Gastrocnemius medialis (tissue), 4 donors: ENCODE measurements at regions not wholly inside any gene's neighbourhood (a gene's known extent, or its start where the extent isn't known, plus 50 kb on each side); places are given as distances from the start of the nearest gene placed in this dataset.

Experiments used
- ATAC-seq, 2 donors: fragments of 150-250 bp; one replicate each; pipeline ENCODE4 v1.9.1; 2016
- DNase-seq, 2 donors: peaks; one replicate each; pipeline ENCODE4 v3.0.0-alpha.2; 2019
- H3K27ac ChIP-seq, 4 donors: fragments of 200-600 bp; sonication (generic); 1 replicate in 1 of 4; 2 replicates in 3 of 4; pipeline ENCODE4 v1.5.1; 2016 to 2018; ENCODE audit warnings: mild to moderate bottlenecking in 2 of 4, moderate library complexity in 1 of 4
- H3K27me3 ChIP-seq, 3 donors: fragments of 200-600 bp; sonication (generic) in 2 of 3; 1 replicate in 1 of 3; 2 replicates in 2 of 3; pipeline versions ENCODE4 v1.5.1 to v1.6.0; 2016 to 2019; ENCODE audit warnings: mild to moderate bottlenecking in 1 of 3, moderate library complexity in 1 of 3
- H3K36me3 ChIP-seq, 2 donors: fragments of 200-600 bp; sonication (generic) in 1 of 2; one replicate each; pipeline ENCODE4 v1.5.1; 2017 to 2018
- H3K4me1 ChIP-seq, 2 donors: fragments of 200-600 bp; sonication (generic) in 1 of 2; one replicate each; pipeline ENCODE4 v1.5.1; 2016 to 2017; ENCODE audit warnings: mild to moderate bottlenecking in 2 of 2
- H3K4me3 ChIP-seq, 4 donors: fragments of 200-600 bp; sonication (generic) in 3 of 4; 1 replicate in 1 of 4; 2 replicates in 3 of 4; pipeline ENCODE4 v1.5.1; 2016 to 2019; ENCODE audit warnings: mild to moderate bottlenecking in 2 of 4
- H3K9me3 ChIP-seq, 3 donors: fragments of 200-600 bp; sonication (generic) in 2 of 3; 1 replicate in 1 of 3; 2 replicates in 2 of 3; pipeline ENCODE4 v1.5.1; 2016 to 2019
- POLR2A ChIP-seq, 2 donors: fragments of 450-650 bp; IDR thresholded peaks; one replicate each; pipeline ENCODE4 v1.6.1; 2017; ENCODE audit warnings: antibody characterized with exemption in 2 of 2, mild to moderate bottlenecking in 2 of 2, moderate library complexity in 2 of 2
- in situ Hi-C, 4 donors: fragments of 200-750 bp; cut with MboI; loops; one replicate each; pipeline versions ENCODE4 v1.15.0 to v1.8.0; 2017; ENCODE audit warnings: low sequenced_read_pairs in 4 of 4
- intact Hi-C: fragments of 100-400 bp; cut with DNase I; formaldehyde crosslinking; loops from one replicate; pipeline ENCODE4 v1.15.1; 2023; ENCODE audit warnings: low total_unique reads
- TF ChIP-seq, protein P1 (sequence below), 5 experiments: fragments of 450-650 bp in 3 of 5; fragments of 200-600 bp in 2 of 5; sonication (generic) in 2 of 5; IDR thresholded peaks in 4 of 5; conservative IDR thresholded peaks in 1 of 5; 1 replicate in 4 of 5; 2 replicates in 1 of 5; pipeline ENCODE4 v1.5.1; 2016 to 2019; ENCODE audit warnings: antibody characterized with exemption in 5 of 5, mild to moderate bottlenecking in 3 of 5, moderate library complexity in 3 of 5

DNA sequence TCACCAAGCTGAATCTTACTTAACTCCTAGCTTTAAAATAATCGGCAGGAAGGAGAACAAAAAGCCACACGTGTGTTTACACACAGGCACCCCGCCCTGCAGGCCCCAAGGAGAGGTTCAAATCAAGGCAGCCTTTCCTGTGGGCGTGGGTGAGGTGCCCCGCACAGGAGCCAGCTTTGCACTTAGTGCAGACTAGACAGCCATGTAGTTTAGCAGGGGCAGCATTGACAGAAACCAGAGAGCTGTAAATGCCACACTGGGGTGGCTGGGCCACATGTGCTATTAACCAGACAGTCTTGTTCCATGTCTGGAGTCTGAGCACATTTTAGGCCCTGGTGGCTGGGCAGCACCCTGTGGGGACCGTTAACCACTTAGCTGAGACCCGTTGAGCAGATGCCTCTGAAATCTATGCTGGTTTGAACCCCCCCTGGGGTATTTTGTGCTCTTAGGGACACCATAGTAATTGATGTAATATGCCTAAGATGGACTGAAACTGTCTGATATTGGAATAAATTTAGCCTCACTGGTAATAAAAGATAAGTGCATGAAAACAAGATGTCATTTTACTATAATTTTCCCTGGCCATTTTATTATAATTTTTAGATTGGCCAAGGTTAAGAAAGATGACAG is 106.4 kb upstream of the KCNG1 start:
- no peaks in the 10 kb centered on the region for H3K27me3 ChIP-seq
- no peaks in the 10 kb centered on the region for H3K36me3 ChIP-seq
- DNase-seq: no peak
- no peak for ATAC-seq
- H3K9me3 ChIP-seq: no peaks in the 10 kb centered on the region
- in situ Hi-C loops (no loop called here), intact Hi-C loops (no loop called here)
- H3K27ac ChIP-seq: no peak overlapping the region
- H3K4me1 ChIP-seq: no peaks in the 10 kb centered on the region
- no peak for TF ChIP-seq POLR2A (IDR thresholded peaks at IDR 0.05)
- TF ChIP-seq, protein P1, sequence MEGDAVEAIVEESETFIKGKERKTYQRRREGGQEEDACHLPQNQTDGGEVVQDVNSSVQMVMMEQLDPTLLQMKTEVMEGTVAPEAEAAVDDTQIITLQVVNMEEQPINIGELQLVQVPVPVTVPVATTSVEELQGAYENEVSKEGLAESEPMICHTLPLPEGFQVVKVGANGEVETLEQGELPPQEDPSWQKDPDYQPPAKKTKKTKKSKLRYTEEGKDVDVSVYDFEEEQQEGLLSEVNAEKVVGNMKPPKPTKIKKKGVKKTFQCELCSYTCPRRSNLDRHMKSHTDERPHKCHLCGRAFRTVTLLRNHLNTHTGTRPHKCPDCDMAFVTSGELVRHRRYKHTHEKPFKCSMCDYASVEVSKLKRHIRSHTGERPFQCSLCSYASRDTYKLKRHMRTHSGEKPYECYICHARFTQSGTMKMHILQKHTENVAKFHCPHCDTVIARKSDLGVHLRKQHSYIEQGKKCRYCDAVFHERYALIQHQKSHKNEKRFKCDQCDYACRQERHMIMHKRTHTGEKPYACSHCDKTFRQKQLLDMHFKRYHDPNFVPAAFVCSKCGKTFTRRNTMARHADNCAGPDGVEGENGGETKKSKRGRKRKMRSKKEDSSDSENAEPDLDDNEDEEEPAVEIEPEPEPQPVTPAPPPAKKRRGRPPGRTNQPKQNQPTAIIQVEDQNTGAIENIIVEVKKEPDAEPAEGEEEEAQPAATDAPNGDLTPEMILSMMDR (IDR thresholded peaks at IDR 0.05 in 4 of 5, conservative IDR thresholded peaks at IDR 0.05 in 1 of 5): no peak
- no peak overlapping the region for H3K4me3 ChIP-seq

DNA sequence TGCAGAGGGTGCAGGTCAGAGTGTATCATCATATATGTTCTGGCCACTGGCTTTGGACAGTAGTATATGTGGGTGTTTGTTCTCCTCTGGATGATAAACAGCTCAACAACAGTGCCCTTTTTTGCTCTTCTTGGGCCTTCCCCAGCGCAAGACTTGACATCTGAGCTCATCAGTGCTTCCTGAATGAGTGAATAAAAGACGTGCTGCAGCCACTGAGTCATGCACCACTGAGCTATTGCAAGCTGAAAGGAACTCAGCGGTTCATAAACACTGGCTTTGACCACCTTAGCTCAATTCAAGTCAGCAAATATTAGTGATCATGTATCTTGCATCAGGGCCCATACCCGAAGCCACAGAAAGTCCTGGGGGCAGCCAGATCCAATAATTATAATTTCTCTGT is 105.3 kb upstream of the KCNG1 start:
- in situ Hi-C loops: no loop called here
- Histone ChIP-seq H3K4me3 (no peak overlapping the region), H3K4me1 (no peaks in the 10 kb centered on the region), H3K9me3 (no peaks in the 10 kb centered on the region), H3K36me3 (no peaks in the 10 kb centered on the region), H3K27ac (no peak overlapping the region), H3K27me3 (no peaks in the 10 kb centered on the region)
- TF ChIP-seq POLR2A (IDR thresholded peaks at IDR 0.05): no peak
- TF ChIP-seq, protein P1 (IDR thresholded peaks at IDR 0.05 in 4 of 5, conservative IDR thresholded peaks at IDR 0.05 in 1 of 5): no peak
- intact Hi-C loops: no loop called here
- DNase-seq (no peak), ATAC-seq (no peak)

DNA sequence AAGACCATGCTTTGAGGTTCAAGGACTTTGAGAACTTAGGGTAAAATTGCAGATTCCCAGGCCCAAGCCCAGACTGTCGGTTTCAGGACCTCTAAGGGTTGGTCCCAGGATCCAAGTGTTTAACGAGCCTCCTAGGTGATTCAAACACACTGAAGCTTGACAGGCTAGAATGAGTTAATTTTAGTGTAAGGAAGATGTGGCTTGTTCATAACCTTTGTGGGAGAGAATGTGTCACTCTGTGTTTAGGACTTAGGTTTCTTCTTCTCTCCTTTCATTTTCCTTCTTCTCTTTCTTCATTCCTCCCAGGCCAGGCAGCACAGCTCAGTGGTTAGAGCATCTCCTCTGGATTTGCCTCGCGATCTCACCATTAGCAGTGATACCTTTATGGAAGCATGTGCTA is 104.8 kb upstream of the KCNG1 start:
- no peaks in the 10 kb centered on the region for H3K4me1 ChIP-seq
- TF ChIP-seq, protein P1 (IDR thresholded peaks at IDR 0.05 in 4 of 5, conservative IDR thresholded peaks at IDR 0.05 in 1 of 5): no peak
- TF ChIP-seq POLR2A (IDR thresholded peaks at IDR 0.05): no peak
- intact Hi-C loops (no loop called here), in situ Hi-C loops (no loop called here)
- H3K27me3 ChIP-seq: no peaks in the 10 kb centered on the region
- ATAC-seq (no peak), DNase-seq (no peak)
- H3K4me3 ChIP-seq: no peak overlapping the region
- no peaks in the 10 kb centered on the region for H3K36me3 ChIP-seq
- no peaks in the 10 kb centered on the region for H3K9me3 ChIP-seq
- no peak overlapping the region for H3K27ac ChIP-seq

DNA sequence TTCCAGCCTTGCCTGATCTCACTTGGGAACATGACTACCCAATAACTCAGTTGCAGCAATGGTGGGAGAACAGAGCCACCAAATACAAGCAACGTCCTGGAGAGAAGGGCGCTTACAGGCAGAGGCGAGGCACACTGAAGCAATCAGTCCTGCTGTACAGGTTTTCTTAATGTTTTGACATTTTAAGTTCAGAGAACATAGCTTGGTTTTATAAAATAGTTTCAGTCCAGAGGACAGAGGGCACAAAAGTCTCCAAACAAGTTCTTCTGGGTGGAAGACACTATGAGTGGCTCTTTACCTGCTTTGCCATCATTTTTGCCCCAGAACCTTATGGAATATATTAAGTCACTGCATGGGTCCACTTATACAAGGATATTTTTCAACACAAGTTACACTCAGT is 103.4 kb upstream of the KCNG1 start:
- Histone ChIP-seq H3K27ac (no peak overlapping the region), H3K9me3 (no peaks in the 10 kb centered on the region), H3K4me1 (no peaks in the 10 kb centered on the region), H3K27me3 (peaks cover 0 to 3% (median under 1%) of the 10 kb centered on the region in 3 donors), H3K4me3 (no peak overlapping the region), H3K36me3 (no peaks in the 10 kb centered on the region)
- no peak for DNase-seq
- intact Hi-C loops: no loop called here
- no peak for TF ChIP-seq POLR2A (IDR thresholded peaks at IDR 0.05)
- TF ChIP-seq, protein P1 (IDR thresholded peaks at IDR 0.05 in 4 of 5, conservative IDR thresholded peaks at IDR 0.05 in 1 of 5): no peak
- ATAC-seq: no peak
- in situ Hi-C loops: no loop called here

DNA sequence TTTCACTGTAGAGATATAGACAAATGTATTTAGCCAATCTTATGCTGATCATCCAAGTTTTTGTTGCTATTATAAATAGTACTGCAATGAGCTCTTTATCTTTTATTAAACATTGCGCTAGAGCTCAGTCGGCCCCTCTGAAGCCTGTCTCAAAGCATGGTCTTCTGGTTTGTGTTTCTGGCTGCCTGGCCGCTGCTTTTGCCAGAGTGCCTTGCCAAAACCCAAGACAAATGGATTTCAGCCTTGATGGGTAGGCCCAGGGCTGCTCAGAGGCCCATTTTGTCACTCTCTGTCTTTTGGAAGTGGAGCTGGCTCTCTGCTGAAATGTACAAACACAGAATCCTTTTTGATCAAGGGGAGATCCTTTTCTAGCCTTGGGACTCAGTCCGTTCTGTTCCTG is 102.9 kb upstream of the KCNG1 start:
- DNase-seq: no peak
- intact Hi-C loops: no loop called here
- H3K4me1 ChIP-seq: no peaks in the 10 kb centered on the region
- H3K27ac ChIP-seq: no peak overlapping the region
- no peak for ATAC-seq
- TF ChIP-seq POLR2A (IDR thresholded peaks at IDR 0.05): no peak
- TF ChIP-seq, protein P1 (IDR thresholded peaks at IDR 0.05 in 4 of 5, conservative IDR thresholded peaks at IDR 0.05 in 1 of 5): no peak
- no peak overlapping the region for H3K4me3 ChIP-seq
- no peaks in the 10 kb centered on the region for H3K36me3 ChIP-seq
- H3K27me3 ChIP-seq: peaks cover 0 to 6% (median 3%) of the 10 kb centered on the region in 3 donors
- H3K9me3 ChIP-seq: no peaks in the 10 kb centered on the region
- in situ Hi-C loops: no loop called here
